SHP77 (cell line): ENCODE measurements at regions not wholly inside any gene's neighbourhood (a gene's known extent, or its start where the extent isn't known, plus 50 kb on each side); places are given as distances from the start of the nearest gene placed in this dataset.
"Not testable (repeated sequence)": the region's sequence is repeated elsewhere in the genome, so short reads cannot be mapped to it uniquely, and the experiment has no call there.

Experiments used
- DNase-seq, 2 experiments: peaks; one replicate each; lab custom pipeline; 2025; lab: John Stamatoyannopoulos, UW

GRCh38 chr15:25624504-25625177 is 185.8 kb upstream of the UBE3A start:
- no peak for DNase-seq

- no peak for DNase-seq
These were observed 184.9 kb upstream of the UBE3A start for GRCh38 chr15:25623708-25624107.

DNA sequence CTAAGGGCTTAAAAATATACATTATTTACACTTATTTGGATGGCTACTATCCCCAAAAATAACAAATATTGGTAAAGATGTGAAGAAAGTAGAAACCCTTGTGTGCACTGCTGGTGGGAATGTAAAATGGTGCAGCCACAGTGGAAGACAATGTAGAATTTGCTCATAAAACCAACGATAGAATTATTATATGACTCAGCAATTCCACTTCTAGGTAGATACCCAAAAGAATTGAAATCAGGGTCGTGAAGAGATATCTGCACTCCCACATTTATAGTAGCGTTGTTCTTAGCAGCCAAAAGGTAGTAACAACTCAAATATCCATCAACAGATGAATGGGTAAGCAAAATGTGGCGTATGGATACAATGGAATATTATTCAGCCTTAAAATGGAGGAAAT is 181.6 kb upstream of the UBE3A start:
- DNase-seq, result no peak

- no peak for DNase-seq
These were observed 180.9 kb upstream of the UBE3A start for GRCh38 chr15:25619761-25620160.

GRCh38 chr15:25619076-25619475 is 180.3 kb upstream of the UBE3A start:
- no peak for DNase-seq

DNA sequence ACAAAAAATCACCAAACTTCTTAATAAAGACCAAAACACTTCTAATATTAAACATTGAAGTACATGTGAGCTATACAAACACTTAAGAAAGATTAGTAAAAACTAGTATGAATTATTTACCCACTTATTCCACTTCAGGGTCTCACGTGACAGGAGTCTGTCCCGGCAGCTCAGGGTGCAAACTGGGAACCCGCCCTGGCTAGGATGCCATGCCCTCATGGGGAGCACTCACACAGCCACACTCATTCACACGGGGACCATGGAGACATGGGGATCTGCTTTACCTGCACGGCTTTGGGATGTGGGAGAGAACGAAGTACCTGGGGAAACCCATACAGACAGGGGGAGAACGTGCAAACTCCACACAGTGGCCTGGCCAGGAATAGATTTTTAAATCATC is 179.3 kb upstream of the UBE3A start:
- DNase-seq, result no peak

- DNase-seq, result no peak
These were observed 177.6 kb upstream of the UBE3A start for GRCh38 chr15:25616471-25616870.

GRCh38 chr15:25613134-25613533 is 174.3 kb upstream of the UBE3A start:
- no peak for DNase-seq

DNA sequence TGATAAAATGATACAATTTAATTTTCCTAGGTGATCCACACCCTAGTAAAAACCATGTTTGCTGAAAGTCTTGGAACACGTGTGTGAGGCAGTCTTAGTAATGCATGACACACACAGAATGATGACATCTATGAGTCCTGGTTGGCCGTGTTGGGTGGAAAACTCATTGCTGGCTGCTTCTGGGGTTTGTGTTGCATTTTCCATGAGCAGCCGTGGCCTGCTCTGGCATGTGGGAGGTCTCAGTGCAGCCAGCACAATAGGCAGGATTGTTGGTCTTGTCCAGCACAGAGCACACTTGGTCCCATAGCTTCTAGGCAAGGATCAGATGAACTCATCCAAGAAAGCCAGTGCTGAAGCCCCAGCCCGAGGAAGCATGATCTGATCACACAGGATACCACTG is 172.8 kb upstream of the UBE3A start:
- no peak for DNase-seq

GRCh38 chr15:25609371-25609770 is 170.5 kb upstream of the UBE3A start:
- no peak for DNase-seq

DNA sequence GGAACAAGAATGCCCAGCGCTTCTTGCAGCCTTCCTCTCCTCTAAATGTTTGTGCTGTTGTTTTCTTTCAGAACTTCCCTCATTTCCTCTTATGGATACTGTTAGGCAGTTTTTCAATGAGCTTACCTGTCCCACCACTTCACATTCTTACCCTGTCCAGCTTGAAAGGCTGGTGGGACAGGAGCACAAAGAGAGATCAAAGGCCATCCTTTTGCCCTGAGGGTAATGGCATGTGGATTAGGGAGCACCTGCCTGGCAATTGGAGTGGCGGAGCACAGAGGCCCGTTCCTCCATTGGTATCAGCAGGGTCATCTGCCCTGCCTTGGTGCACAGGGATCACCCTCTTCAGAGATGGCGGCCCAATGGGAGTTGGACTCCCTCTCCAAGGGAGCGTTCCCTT is 170.1 kb upstream of the UBE3A start:
- DNase-seq, result no peak

DNA sequence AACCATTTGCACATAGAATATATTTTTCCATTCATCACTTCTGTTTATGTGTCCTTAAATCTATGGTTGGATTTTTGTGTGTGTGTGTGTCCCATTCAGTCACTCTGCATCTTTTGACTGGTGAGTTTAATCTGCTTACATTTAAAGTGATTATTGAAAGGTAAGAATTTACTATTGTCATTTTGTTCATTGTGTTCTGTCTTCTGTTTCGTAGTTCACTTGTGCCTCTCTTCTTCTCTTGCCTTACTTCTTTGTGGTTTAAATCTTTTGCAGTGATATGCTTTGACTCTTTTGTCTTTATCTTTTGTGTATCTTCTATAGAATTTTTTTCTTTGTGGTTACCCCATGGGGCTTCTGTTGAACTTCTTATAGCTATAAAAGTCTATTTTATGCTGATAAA is 166.3 kb upstream of the UBE3A start:
- no peak for DNase-seq

DNA sequence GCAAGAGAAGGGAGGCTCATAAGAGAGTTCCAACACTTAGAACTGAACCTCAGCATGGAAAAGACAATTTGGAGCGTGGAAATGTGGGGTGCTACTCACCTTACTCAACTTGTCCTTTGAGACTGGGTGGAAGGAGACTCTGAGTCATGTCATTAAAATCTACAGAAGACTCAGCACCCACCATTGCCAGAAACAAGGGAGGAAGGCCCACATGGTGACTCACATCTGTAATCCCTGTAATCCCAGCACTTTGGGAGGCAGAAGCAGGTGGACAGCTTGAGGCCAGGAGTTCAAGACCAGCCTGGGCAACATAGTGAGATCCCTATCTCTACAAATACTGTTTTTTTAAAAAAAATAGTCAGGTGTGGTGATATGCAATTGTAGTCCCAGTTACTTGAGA is 161.9 kb upstream of the UBE3A start:
- DNase-seq, result no peak

GRCh38 chr15:25597571-25597970 is 158.7 kb upstream of the UBE3A start:
- DNase-seq, result no peak

DNA sequence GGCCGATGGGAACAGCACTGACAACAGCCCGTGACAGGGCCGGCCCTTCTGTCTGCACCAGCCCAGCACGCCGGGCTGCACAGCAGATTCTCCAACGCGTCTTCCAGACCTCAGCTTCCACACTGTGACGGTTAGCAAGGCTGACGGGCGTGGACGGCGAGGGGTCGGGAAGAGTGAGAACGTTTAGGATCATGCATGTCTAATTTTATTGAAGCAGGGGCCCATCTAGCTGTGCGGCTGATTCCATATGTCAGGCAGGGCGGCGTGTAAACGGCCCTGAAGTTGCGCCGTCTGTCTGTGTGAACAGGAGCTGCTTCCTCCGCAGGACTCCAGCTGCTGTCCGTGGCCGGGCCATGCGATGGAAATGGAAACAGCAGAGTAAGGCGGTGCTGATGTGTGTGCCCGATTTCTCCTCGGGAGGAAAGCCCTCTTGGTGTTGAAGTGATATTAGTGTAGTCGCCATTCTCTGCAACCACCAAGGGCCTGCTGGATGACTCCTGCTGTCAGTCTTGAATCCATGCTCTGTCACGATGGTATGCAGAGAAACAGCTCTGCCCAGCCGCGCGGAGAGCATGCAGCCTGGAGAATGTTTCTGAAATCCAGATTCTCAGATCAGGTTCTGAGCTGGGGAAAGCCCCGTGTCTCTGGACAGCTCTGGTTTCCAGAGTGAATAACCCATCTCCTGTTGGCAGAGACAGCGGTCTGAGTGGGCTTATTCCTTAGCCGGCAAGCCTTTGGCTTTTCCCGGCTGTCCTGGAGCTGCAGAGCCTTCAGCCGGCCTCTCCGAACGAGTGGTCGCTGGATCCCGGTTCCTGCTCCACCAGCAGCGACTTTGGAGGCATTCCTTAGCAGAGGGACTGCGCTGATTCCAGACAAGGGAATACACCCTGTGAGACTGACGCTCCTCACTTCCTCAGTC is 158.1 kb upstream of the UBE3A start:
- DNase-seq, result peak in 1 of 2 experiments; percentile 3

DNA sequence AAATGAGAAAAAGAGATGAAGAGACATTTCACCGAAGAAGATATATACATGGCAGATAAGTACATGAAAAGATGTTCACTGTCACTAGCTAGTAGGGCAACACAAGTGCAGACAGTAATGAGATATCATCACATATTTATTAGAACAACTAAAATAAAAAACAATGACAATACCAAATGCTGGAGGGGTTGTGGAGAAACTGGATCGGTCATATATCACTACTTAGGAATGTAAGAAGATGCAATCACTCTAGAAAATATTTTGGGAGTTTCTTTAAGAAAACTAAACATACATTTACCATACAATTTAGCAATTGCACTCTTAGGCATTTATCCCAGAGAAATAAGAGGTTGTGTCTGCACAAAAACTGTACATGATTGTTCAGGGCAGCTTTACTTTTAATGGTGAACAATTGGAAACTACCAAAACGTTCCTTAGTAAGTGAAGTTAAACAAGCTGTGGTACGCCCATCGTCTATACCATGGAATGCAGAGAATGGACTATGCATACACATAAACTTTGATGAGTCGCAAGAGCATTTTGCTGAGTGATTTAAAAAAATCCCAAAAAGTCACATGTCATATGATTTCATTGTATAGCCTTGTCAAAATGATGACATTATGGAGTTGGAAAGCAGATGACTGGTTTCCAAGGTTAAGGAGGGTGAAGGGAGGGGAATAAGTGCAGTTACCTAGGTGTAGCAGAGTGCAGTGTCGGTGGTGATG is 149.0 kb upstream of the UBE3A start:
- no peak for DNase-seq

DNA sequence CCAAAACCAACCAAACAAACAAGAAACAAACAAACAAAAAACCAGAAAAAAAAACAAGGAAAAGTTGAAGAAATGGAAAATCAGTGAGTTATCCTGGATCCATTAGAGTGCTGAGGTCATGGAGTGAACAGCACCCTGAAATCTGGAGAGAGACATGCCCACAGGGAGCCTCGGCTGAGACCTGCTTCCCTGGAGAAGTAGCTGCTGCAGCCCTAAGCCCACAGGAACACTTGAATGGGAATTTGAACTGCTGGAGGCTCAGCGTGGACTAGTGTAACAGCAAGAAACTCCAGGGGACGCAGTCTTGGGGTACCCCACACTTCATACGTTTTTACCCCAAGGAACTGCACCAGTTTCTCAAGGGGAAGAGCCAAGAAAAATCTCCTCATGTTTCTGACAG is 144.1 kb upstream of the UBE3A start:
- no peak for DNase-seq

GRCh38 chr15:25579127-25579526 is 140.3 kb upstream of the UBE3A start:
- DNase-seq, result no peak

DNA sequence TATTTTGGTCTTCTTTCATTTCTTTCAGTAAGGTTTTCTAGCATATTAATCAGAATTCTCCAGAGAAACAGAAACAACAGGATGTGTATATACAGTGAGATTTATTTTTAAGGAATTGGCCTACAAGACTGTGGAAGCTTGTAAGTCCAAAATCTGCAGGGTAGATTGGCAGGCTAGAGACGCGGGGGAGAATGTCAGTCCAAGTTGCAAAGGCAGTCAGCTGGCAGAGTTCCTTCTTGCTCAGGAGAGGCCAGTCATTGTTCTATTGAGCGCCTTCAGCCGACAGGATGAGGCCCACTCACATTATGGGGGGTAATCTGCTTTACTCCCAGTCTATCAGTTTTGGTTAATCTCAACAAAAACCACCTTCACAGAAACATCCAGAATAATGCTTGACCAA is 133.4 kb upstream of the UBE3A start:
- no peak for DNase-seq

DNA sequence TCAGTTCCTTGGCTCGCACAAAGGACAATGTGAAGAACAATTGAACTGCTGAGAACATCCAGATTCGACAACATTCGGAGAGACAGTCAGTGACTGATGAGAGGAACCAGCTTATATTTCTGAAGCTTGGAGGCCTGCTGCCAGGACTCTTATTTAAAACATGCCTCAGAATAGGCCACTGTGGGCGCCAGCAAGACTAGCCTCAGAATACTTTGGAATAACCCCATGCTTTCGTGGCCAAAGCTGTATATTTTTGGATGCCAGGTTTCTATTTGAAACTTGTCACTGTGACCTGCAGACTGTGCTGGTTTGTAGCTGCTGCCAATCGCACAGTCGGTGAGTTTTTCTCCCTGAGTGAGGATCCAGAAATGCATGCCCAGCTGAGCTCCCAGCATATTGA is 129.9 kb upstream of the UBE3A start:
- DNase-seq, result no peak

- not testable (repeated sequence) for DNase-seq
These were observed 127.7 kb upstream of the UBE3A start for GRCh38 chr15:25566545-25566944.

DNA sequence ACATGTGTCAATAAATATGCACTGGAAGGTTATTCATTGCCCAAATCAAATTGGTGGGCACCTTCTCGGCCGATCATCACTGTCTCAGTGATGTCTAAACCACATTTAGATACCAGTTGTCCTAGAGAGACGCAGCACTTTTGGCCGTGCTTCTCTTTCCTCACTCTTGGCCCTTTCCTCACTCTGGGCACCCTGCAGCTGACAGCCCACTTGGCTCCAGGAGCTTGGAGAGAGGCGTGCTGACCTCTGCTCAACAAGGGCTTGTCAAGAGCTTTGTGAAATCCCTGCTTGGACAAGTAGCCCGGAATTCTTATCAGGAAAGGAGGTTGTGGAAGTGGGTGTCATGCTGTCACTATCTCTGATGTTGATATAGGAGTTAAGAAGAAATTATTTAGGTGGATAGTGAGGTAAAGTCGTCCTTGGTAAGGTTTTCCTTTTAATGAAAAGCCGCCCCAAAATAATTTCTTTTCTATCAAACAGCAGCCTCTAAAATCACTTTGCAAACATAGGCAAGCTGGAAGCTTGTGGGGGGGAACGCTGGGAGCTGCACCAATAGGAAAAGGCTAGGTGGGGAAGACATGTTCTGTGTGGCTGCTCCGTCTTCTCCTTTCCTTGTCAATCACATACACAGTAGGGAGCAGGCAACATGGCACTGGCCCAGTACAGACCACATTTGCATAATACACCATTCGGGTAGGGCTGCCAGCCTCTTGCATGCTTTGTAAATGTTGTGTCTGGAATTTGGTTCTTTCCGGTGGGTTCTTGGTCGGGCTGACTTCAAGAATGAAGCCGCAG is 126.8 kb upstream of the UBE3A start:
- no peak for DNase-seq
